Left lung (tissue), 4 donors: ENCODE measurements at regions not wholly inside any gene's neighbourhood (a gene's known extent, or its start where the extent isn't known, plus 50 kb on each side); places are given as distances from the start of the nearest gene placed in this dataset.

ENCODE experiments used
- ATAC-seq: fragments of 200-7000 bp; cut with Tn5 transposase; one replicate; pipeline ENCODE4 v1.9.1; 2020; ENCODE audit warnings: moderate library complexity
- DNase-seq, 4 donors: peaks; one replicate each; pipeline ENCODE4 v3.0.0-alpha.2; 2013 to 2020
- H3K27ac ChIP-seq, 2 donors: fragments of 200-600 bp; sonication (generic) in 1 of 2; one replicate each; pipeline versions ENCODE4 v1.5.0 to v1.8.0; 2020 to 2021
- H3K27me3 ChIP-seq, 2 donors: fragments of 200-600 bp; sonication (generic) in 1 of 2; one replicate each; pipeline versions ENCODE4 v1.5.0 to v1.8.0; 2020 to 2021
- H3K36me3 ChIP-seq, 2 donors: fragments of 200-600 bp; sonication (generic) in 1 of 2; one replicate each; pipeline versions ENCODE4 v1.5.0 to v1.8.0; 2020 to 2021
- H3K4me1 ChIP-seq, 2 donors: fragments of 200-600 bp; one replicate each; pipeline ENCODE4 v1.8.0; 2021
- H3K4me3 ChIP-seq, 2 donors: fragments of 200-600 bp; sonication (generic) in 1 of 2; one replicate each; pipeline versions ENCODE4 v1.5.0 to v1.8.0; 2020 to 2021; ENCODE audit warnings: mild to moderate bottlenecking in 1 of 2
- H3K9me3 ChIP-seq, 2 donors: fragments of 200-600 bp; sonication (generic) in 1 of 2; one replicate each; pipeline versions ENCODE4 v1.5.0 to v1.8.0; 2020 to 2021
- CTCF ChIP-seq, 2 donors: fragments of 200-600 bp; sonication (generic) in 1 of 2; IDR thresholded peaks; one replicate each; pipeline versions ENCODE4 v1.5.0 to v1.8.0; 2021; ENCODE audit warnings: antibody characterized with exemption in 2 of 2
- intact Hi-C, 2 donors: fragments of 100-400 bp; cut with DNase I; formaldehyde crosslinking; loops; one replicate each; pipeline versions ENCODE4 v1.11.2 to v1.14.2; 2022
- donor health status: DM: no; HTN: yes; CAD: no.
- donor health status: DM: no; HTN: no; CAD: no.

- no peaks in the 10 kb centered on the region for H3K36me3 ChIP-seq
- no peak overlapping the region for H3K27ac ChIP-seq
- TF ChIP-seq CTCF (IDR thresholded peaks at IDR 0.05) = no peak
- H3K4me1 ChIP-seq = no peaks in the 10 kb centered on the region
- no peaks in the 10 kb centered on the region for H3K27me3 ChIP-seq
- intact Hi-C loops = no loop called here
- ATAC-seq (no peak), DNase-seq (no peak)
- H3K4me3 ChIP-seq = no peak overlapping the region
- H3K9me3 ChIP-seq = peaks cover 0 to 15% of the 10 kb centered on the region in 2 donors
Measured at GRCh38 chr6:23106951-23107350, 537.6 kb downstream of the HDGFL1 start.

- no peaks in the 10 kb centered on the region for H3K27me3 ChIP-seq
- TF ChIP-seq CTCF (IDR thresholded peaks at IDR 0.05) = no peak
- no peaks in the 10 kb centered on the region for H3K36me3 ChIP-seq
- H3K4me3 ChIP-seq = no peak overlapping the region
- peaks cover 0 to 44% of the 10 kb centered on the region in 2 donors for H3K9me3 ChIP-seq
- ATAC-seq = no peak
- no peak for DNase-seq
- H3K27ac ChIP-seq = no peak overlapping the region
- H3K4me1 ChIP-seq = no peaks in the 10 kb centered on the region
- intact Hi-C loops = no loop called here
Measured at GRCh38 chr6:23111984-23112383, 542.6 kb downstream of the HDGFL1 start.

DNA sequence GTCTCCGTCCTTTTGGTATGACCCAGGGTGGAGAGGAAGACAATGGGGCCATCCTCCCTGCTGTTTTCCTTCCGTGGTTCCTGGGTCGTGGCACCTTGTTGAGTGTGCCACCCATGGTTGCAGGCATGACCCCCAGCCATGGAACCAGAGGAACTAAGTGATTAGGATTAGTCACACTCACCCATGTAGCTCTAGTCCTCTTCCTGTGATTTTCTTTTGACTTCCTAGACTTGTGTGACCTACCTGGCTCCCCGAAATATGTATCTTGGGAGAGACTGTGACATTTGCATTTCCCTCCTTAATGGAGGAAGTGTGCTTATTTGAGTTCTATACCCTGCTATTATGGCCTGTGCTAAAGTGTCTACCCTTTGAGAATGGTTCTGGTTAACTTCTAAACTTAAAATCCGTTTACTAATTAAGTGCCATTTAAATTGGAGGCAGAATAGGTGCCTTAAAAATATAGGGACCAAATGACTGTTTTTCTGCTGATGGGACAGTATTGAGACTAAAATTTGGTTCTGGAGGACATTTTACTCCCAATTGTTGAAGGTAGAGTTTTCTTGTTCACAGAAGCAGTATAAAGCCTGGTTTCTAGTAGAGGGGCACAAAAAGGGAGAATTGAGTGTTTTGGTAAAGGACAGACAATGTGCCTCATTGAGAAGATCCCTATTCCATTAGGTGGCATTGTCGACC, 545.6 kb downstream of the HDGFL1 start:
- DNase-seq (no peak), ATAC-seq (no peak)
- H3K4me1 ChIP-seq = no peaks in the 10 kb centered on the region
- H3K36me3 ChIP-seq = no peaks in the 10 kb centered on the region
- TF ChIP-seq CTCF (IDR thresholded peaks at IDR 0.05) = no peak
- intact Hi-C loops = no loop called here
- no peak overlapping the region for H3K27ac ChIP-seq
- H3K9me3 ChIP-seq = peaks cover 0 to 40% of the 10 kb centered on the region in 2 donors
- H3K27me3 ChIP-seq = no peaks in the 10 kb centered on the region
- no peak overlapping the region for H3K4me3 ChIP-seq

GRCh38 chr6:23137611-23138010, 568.2 kb downstream of the HDGFL1 start:
- DNase-seq (no peak), ATAC-seq (no peak)
- Histone ChIP-seq H3K4me3 (no peak overlapping the region), H3K36me3 (no peaks in the 10 kb centered on the region), H3K27me3 (no peaks in the 10 kb centered on the region), H3K27ac (no peak overlapping the region), H3K4me1 (no peaks in the 10 kb centered on the region), H3K9me3 (peaks cover 0 to 25% of the 10 kb centered on the region in 2 donors)
- intact Hi-C loops = no loop called here
- no peak for TF ChIP-seq CTCF (IDR thresholded peaks at IDR 0.05)

GRCh38 chr6:23140871-23141270, 571.5 kb downstream of the HDGFL1 start:
- intact Hi-C loops = no loop called here

More at GRCh38 chr6:23140871-23141270, 571.5 kb downstream of the HDGFL1 start:
- Histone ChIP-seq H3K4me3 (no peak overlapping the region), H3K27ac (no peak overlapping the region), H3K27me3 (no peaks in the 10 kb centered on the region), H3K9me3 (peaks cover 0 to 12% of the 10 kb centered on the region in 2 donors), H3K4me1 (no peaks in the 10 kb centered on the region), H3K36me3 (no peaks in the 10 kb centered on the region)
- TF ChIP-seq CTCF (IDR thresholded peaks at IDR 0.05) = no peak
- ATAC-seq = no peak
- DNase-seq = no peak
